Neutrophil (primary cell): ENCODE measurements at regions not wholly inside any gene's neighbourhood (a gene's known extent, or its start where the extent isn't known, plus 50 kb on each side); places are given as distances from the start of the nearest gene placed in this dataset.

Source experiments
- H3K27ac ChIP-seq: fragments of 200-600 bp; sonication (generic); 2 replicates; pipeline ENCODE4 v1.5.1; 2016; ENCODE audit warnings: mild to moderate bottlenecking, moderate library complexity
- H3K27me3 ChIP-seq: fragments of 200-600 bp; sonication (generic); 2 replicates; pipeline ENCODE4 v1.6.0; 2016; ENCODE audit warnings: mild to moderate bottlenecking
- H3K36me3 ChIP-seq: fragments of 200-600 bp; sonication (generic); 2 replicates; pipeline ENCODE4 v1.5.1; 2017
- H3K4me1 ChIP-seq, 2 experiments: fragments of 200-600 bp in 1 of 2; sonication (generic) in 1 of 2; 1 replicate in 1 of 2; 2 replicates in 1 of 2; pipeline versions ENCODE4 v1.5.1 to v1.6.1; 2013 to 2016; ENCODE audit warnings: low read depth in 1 of 2, low read length in 1 of 2, mild to moderate bottlenecking in 1 of 2, moderate library complexity in 1 of 2; ENCODE audit not compliant: control insufficient read depth in 1 of 2, insufficient read depth in 1 of 2
- H3K4me3 ChIP-seq, 2 experiments: fragments of 200-600 bp in 1 of 2; sonication (generic) in 1 of 2; 1 replicate in 1 of 2; 2 replicates in 1 of 2; pipeline ENCODE4 v1.5.1; 2013 to 2016; ENCODE audit warnings: low read depth in 1 of 2, low read length in 1 of 2, mild to moderate bottlenecking in 1 of 2, moderate library complexity in 1 of 2
- H3K9me3 ChIP-seq: fragments of 200-600 bp; sonication (generic); 2 replicates; pipeline ENCODE4 v1.5.1; 2016
- TF ChIP-seq, protein P1 (sequence below): fragments of 200-600 bp; sonication (generic); IDR thresholded peaks from 2 replicates; pipeline ENCODE4 v1.5.1; 2016; ENCODE audit warnings: antibody characterized with exemption

DNA sequence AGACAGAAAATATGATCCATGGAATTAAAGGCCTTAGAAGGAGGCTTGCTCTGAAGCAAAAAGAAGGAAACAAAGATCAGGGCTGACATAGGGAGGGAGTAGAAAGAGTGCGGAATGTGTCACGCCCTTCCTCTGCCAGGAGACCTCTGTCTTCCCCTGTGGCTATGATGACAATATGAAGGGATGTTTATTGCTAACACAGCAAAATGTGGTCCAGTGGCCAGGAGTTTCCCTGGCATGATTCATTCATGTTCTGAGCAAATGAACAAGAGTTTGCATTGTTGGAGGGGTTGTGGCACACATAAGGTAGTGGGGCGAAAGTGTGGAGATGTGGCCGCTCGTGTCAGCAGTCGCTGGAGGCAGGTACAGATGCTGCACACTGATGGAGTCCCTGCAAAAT is 169.4 kb downstream of the SHQ1 start:
- no peak overlapping the region for H3K4me3 ChIP-seq
- H3K27ac ChIP-seq, result no peak overlapping the region
- H3K27me3 ChIP-seq, result no peaks in the 10 kb centered on the region
- no peaks in the 10 kb centered on the region for H3K4me1 ChIP-seq
- TF ChIP-seq, protein P1, sequence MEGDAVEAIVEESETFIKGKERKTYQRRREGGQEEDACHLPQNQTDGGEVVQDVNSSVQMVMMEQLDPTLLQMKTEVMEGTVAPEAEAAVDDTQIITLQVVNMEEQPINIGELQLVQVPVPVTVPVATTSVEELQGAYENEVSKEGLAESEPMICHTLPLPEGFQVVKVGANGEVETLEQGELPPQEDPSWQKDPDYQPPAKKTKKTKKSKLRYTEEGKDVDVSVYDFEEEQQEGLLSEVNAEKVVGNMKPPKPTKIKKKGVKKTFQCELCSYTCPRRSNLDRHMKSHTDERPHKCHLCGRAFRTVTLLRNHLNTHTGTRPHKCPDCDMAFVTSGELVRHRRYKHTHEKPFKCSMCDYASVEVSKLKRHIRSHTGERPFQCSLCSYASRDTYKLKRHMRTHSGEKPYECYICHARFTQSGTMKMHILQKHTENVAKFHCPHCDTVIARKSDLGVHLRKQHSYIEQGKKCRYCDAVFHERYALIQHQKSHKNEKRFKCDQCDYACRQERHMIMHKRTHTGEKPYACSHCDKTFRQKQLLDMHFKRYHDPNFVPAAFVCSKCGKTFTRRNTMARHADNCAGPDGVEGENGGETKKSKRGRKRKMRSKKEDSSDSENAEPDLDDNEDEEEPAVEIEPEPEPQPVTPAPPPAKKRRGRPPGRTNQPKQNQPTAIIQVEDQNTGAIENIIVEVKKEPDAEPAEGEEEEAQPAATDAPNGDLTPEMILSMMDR, result no peak
- H3K9me3 ChIP-seq, result no peaks in the 10 kb centered on the region
- H3K36me3 ChIP-seq, result no peaks in the 10 kb centered on the region

DNA sequence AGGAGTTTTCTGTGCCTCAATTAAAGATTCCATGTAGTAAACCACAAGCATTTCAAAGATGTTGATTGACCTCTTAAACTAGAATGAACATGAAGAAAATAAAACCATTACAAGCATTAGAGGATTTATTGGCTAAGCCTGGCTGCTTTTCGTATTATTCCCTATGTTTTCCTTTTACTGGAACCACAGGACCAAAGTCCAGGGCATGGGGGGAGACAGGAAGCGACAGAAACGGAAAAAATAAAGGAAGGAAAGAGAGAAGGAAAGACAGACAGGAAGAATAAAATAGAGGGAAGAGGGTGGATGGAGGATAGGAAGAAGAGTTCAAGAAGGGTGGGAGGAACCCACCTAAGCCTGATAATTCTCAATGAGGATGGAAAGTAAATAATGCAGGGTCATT is 169.9 kb downstream of the SHQ1 start:
- H3K4me1 ChIP-seq, result no peaks in the 10 kb centered on the region
- H3K27me3 ChIP-seq, result no peaks in the 10 kb centered on the region
- no peak overlapping the region for H3K4me3 ChIP-seq
- no peaks in the 10 kb centered on the region for H3K9me3 ChIP-seq
- TF ChIP-seq, protein P1, result no peak
- H3K36me3 ChIP-seq, result no peaks in the 10 kb centered on the region
- H3K27ac ChIP-seq, result no peak overlapping the region

DNA sequence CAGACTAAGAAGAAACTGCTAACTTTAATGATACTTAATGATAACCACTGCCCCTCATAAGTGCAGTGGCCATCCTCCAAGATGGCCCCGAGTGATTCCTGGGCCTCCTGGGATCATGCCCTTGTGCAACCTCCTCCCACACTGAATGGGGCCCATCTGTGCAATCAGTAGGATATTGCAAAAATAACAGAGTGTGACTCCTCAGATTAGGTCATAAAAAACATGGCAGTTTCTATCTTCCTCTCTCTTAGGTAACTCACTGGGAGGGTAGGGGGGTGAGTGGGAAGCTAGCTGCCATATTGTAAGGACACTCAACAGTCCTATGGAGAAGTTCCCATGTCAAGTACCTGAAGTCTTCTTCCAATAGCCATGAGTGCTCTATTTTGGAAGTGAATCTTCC is 173.0 kb downstream of the SHQ1 start:
- no peaks in the 10 kb centered on the region for H3K9me3 ChIP-seq
- TF ChIP-seq, protein P1, result no peak
- H3K4me1 ChIP-seq, result no peaks in the 10 kb centered on the region
- no peak overlapping the region for H3K27ac ChIP-seq
- no peaks in the 10 kb centered on the region for H3K36me3 ChIP-seq
- no peak overlapping the region for H3K4me3 ChIP-seq
- H3K27me3 ChIP-seq, result no peaks in the 10 kb centered on the region

DNA sequence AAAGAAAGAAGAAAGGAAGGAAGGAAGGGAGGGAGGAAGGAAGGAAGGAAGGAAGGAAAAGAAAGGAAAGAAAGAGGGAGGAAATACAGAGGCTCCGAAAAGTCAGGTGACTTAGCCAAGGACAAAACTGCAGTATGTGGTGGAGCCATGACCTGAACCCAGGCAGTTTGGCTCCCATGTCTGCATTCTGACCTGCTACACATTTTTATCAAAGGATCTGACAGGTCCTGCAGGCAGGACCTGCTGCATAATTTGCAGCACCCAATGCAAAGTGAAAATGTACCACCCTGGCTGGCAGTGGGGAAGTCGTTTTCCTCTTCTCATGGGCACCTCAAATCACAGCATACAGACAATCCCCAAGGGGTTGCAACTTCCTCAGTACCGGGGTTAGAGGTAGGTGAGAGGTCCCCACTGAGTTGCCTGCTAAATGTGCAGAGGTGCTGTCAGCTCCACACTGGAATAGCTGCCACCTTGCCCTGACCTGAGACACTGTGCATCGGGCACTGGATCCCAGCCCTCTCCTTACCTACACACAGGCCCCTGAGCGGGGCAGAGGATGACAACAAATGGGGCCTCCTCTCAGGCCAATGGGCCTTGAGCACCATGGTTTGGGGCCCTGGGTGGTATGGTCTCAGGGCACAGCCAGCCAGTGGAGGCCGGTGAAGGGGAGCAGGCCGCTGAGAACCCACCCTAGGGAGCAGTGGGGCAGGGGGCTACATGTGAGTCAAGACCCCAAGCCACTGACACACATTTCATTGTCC is 175.1 kb downstream of the SHQ1 start:
- H3K4me1 ChIP-seq, result no peaks in the 10 kb centered on the region
- no peaks in the 10 kb centered on the region for H3K27me3 ChIP-seq
- no peak overlapping the region for H3K27ac ChIP-seq
- H3K36me3 ChIP-seq, result no peaks in the 10 kb centered on the region
- H3K4me3 ChIP-seq, result no peak overlapping the region
- TF ChIP-seq, protein P1, result no peak
- H3K9me3 ChIP-seq, result no peaks in the 10 kb centered on the region

DNA sequence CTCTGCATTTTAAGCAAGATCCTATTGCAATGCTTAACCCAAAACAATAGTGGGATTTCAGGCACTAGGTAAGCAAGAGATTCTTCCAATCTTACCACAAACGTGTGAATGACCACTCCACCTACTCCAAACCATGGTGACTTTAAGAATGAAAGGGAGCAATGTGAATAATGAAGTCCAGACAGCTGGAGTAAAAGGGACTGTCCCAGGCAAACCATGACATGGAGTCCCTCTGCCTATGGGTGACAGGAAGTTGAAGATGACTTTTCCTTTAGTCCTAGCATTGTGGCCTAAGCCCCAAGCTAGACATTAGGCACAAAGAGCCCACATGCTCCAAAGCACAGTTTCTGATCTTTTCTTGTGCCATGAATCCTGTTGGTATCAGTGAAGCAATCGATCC is 179.0 kb downstream of the SHQ1 start:
- Histone ChIP-seq H3K27me3 (no peaks in the 10 kb centered on the region), H3K4me3 (no peak overlapping the region), H3K9me3 (no peaks in the 10 kb centered on the region), H3K27ac (no peak overlapping the region), H3K4me1 (no peaks in the 10 kb centered on the region), H3K36me3 (no peaks in the 10 kb centered on the region)
- TF ChIP-seq, protein P1, result no peak
